GM19397 (cell line): ENCODE measurements at regions not wholly inside any gene's neighbourhood (a gene's known extent, or its start where the extent isn't known, plus 50 kb on each side); places are given as distances from the start of the nearest gene placed in this dataset.
"Not testable (repeated sequence)": the region's sequence is repeated elsewhere in the genome, so short reads cannot be mapped to it uniquely, and the experiment has no call there.

ENCODE experiments used
- ATAC-seq: cut with Tn5 transposase; IDR thresholded peaks from one replicate; pipeline ENCODE4 v1.9.1; 2021; ENCODE audit warnings: mild to moderate bottlenecking, moderate library complexity; ENCODE audit not compliant: unreplicated experiment

GRCh38 chr1:198967566-198967965, 328.7 kb downstream of the PTPRC start:
- no peak for ATAC-seq

GRCh38 chr1:198968866-198969265, 330.0 kb downstream of the PTPRC start:
- ATAC-seq = no peak

GRCh38 chr1:198969981-198970380, 331.1 kb downstream of the PTPRC start:
- no peak for ATAC-seq

GRCh38 chr1:198970916-198971315, 332.1 kb downstream of the PTPRC start:
- ATAC-seq = no peak

GRCh38 chr1:198977909-198978308, 339.1 kb downstream of the PTPRC start:
- no peak for ATAC-seq

GRCh38 chr1:198978523-198978922, 339.7 kb downstream of the PTPRC start:
- no peak for ATAC-seq

- ATAC-seq = no peak
Measured at GRCh38 chr1:198986036-198986435, 347.2 kb downstream of the PTPRC start.

- no peak for ATAC-seq
Measured at GRCh38 chr1:198986442-198986841, 347.6 kb downstream of the PTPRC start.

- no peak for ATAC-seq
Measured at GRCh38 chr1:199002661-199003060, 363.8 kb downstream of the PTPRC start.

- ATAC-seq = no peak
Measured at GRCh38 chr1:199007423-199007822, 368.6 kb downstream of the PTPRC start.

GRCh38 chr1:199009447-199009846, 370.6 kb downstream of the PTPRC start:
- no peak for ATAC-seq

GRCh38 chr1:199010492-199010891, 371.7 kb downstream of the PTPRC start:
- no peak for ATAC-seq

GRCh38 chr1:199010933-199011332, 372.1 kb downstream of the PTPRC start:
- no peak for ATAC-seq

GRCh38 chr1:199015799-199016198, 377.0 kb downstream of the PTPRC start:
- no peak for ATAC-seq

GRCh38 chr1:199018471-199019135, 379.8 kb downstream of the PTPRC start:
- ATAC-seq = no peak

GRCh38 chr1:199020051-199020450, 381.2 kb downstream of the PTPRC start:
- no peak for ATAC-seq

GRCh38 chr1:199020904-199021303, 382.1 kb downstream of the PTPRC start:
- no peak for ATAC-seq

GRCh38 chr1:199029401-199029800, 390.6 kb downstream of the PTPRC start:
- no peak for ATAC-seq

GRCh38 chr1:199029855-199030254, 391.0 kb downstream of the PTPRC start:
- no peak for ATAC-seq

GRCh38 chr1:199030541-199030940, 391.7 kb downstream of the PTPRC start:
- not testable (repeated sequence) for ATAC-seq

- ATAC-seq = not testable (repeated sequence)
Measured at GRCh38 chr1:199031170-199031569, 392.3 kb downstream of the PTPRC start.

- not testable (repeated sequence) for ATAC-seq
Measured at GRCh38 chr1:199032479-199032878, 393.6 kb downstream of the PTPRC start.

- no peak for ATAC-seq
Measured at GRCh38 chr1:199033661-199034060, 394.8 kb downstream of the PTPRC start.
